ENCODE measurements at regions not wholly inside any gene's neighbourhood (a gene's known extent, or its start where the extent isn't known, plus 50 kb on each side); places are given as distances from the start of the nearest gene placed in this dataset.

DNA sequence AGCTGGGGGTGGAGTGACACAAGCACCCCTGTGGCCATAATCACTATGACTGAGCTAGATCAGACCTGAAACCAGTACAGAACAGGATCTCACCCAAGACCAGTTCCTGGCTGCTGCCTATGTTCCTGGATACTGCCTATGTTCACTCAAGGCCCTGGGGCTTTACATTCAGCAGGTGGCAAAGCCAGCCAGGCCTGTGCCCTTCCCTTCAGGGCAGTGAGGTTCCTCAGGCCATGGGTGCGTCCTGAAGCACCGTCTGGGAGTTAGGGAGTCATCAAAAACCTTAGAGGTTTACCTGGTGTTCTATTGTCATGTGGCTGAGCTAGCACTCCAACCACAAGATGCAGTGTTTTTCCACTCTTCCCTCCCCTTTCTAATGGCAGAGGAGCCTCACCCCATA lies 419.8 kb downstream of the TMEM232 start:
- TF ChIP-seq, protein P1, sequence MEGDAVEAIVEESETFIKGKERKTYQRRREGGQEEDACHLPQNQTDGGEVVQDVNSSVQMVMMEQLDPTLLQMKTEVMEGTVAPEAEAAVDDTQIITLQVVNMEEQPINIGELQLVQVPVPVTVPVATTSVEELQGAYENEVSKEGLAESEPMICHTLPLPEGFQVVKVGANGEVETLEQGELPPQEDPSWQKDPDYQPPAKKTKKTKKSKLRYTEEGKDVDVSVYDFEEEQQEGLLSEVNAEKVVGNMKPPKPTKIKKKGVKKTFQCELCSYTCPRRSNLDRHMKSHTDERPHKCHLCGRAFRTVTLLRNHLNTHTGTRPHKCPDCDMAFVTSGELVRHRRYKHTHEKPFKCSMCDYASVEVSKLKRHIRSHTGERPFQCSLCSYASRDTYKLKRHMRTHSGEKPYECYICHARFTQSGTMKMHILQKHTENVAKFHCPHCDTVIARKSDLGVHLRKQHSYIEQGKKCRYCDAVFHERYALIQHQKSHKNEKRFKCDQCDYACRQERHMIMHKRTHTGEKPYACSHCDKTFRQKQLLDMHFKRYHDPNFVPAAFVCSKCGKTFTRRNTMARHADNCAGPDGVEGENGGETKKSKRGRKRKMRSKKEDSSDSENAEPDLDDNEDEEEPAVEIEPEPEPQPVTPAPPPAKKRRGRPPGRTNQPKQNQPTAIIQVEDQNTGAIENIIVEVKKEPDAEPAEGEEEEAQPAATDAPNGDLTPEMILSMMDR (IDR thresholded peaks at IDR 0.05; ENCODE audit: control extremely low read depth in 1 of 3, insufficient read depth in 1 of 3, low read depth in 1 of 3, low read length in 3 of 3), result no peak
- TF ChIP-seq, protein P2, sequence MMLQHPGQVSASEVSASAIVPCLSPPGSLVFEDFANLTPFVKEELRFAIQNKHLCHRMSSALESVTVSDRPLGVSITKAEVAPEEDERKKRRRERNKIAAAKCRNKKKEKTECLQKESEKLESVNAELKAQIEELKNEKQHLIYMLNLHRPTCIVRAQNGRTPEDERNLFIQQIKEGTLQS (IDR thresholded peaks at IDR 0.05; ENCODE audit: insufficient read depth, low read depth, low read length), result no peak
- TF ChIP-seq CHD2 (IDR thresholded peaks at IDR 0.05; ENCODE audit: low read length) (no peak), POLR2A (IDR thresholded peaks at IDR 0.05; ENCODE audit: control extremely low read depth in 1 of 2, low read depth in 2 of 2, low read length in 2 of 2) (no peak), HDAC6 (IDR thresholded peaks at IDR 0.05; ENCODE audit: low read depth, low read length) (no peak), POLR2AphosphoS5 (IDR thresholded peaks at IDR 0.05; ENCODE audit: low read depth, low read length) (no peak), SP1 (IDR thresholded peaks at IDR 0.05; ENCODE audit: low read depth, low read length) (no peak), RBBP5 (IDR thresholded peaks at IDR 0.05; ENCODE audit: borderline replicate concordance, low read depth, low read length) (no peak), EP300 (IDR thresholded peaks at IDR 0.05; ENCODE audit: borderline replicate concordance in 1 of 2, low read depth in 2 of 2, low read length in 2 of 2) (no peak), MAFK (IDR thresholded peaks at IDR 0.05; ENCODE audit: low read depth, low read length) (no peak), TCF12 (IDR thresholded peaks at IDR 0.05; ENCODE audit: low read depth, low read length) (no peak), ZNF274 (IDR thresholded peaks at IDR 0.05; ENCODE audit: borderline replicate concordance, extremely low read depth, low read length) (no peak)
- TF ChIP-seq, protein P3, sequence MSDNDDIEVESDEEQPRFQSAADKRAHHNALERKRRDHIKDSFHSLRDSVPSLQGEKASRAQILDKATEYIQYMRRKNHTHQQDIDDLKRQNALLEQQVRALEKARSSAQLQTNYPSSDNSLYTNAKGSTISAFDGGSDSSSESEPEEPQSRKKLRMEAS (IDR thresholded peaks at IDR 0.05), result no peak
